Fibroblast of lung (primary cell): ENCODE measurements at regions not wholly inside any gene's neighbourhood (a gene's known extent, or its start where the extent isn't known, plus 50 kb on each side); places are given as distances from the start of the nearest gene placed in this dataset.

Source experiments
- EZH2 ChIP-seq: IDR thresholded peaks from 2 replicates; pipeline ENCODE4 v1.5.1; 2012; ENCODE audit warnings: low read length, control low read depth, mild to moderate bottlenecking; ENCODE audit errors: missing control alignments
- TF ChIP-seq, protein P1 (sequence below), 2 donors: IDR thresholded peaks in 1 of 2; conservative IDR thresholded peaks in 1 of 2; 1 replicate in 1 of 2; 2 replicates in 1 of 2; pipeline ENCODE4 v1.5.1; 2011 to 2012; ENCODE audit warnings: low read length in 2 of 2, control low read depth in 1 of 2, inconsistent platforms in 1 of 2, low read depth in 1 of 2, mild to moderate bottlenecking in 1 of 2

DNA sequence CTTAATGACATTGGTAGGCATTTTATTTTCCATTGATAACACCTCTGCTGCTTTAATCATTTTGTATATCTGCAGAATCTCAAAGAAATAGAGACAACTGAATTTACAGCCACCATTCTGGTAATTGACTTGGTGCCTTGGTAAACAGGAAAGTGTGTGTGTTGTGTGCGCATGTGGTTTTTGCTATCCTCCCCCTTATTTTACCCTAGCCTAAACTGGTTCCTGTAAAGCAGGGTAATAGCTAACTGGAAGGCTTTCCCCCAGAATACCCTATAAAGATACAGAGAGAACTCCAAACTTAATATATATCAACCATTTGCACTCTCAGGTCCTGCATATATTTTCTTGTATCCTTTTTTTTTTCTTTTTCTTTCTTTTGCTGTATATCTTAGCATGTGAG, 149.5 kb upstream of the ADGRL4 start:
- TF ChIP-seq, protein P1, sequence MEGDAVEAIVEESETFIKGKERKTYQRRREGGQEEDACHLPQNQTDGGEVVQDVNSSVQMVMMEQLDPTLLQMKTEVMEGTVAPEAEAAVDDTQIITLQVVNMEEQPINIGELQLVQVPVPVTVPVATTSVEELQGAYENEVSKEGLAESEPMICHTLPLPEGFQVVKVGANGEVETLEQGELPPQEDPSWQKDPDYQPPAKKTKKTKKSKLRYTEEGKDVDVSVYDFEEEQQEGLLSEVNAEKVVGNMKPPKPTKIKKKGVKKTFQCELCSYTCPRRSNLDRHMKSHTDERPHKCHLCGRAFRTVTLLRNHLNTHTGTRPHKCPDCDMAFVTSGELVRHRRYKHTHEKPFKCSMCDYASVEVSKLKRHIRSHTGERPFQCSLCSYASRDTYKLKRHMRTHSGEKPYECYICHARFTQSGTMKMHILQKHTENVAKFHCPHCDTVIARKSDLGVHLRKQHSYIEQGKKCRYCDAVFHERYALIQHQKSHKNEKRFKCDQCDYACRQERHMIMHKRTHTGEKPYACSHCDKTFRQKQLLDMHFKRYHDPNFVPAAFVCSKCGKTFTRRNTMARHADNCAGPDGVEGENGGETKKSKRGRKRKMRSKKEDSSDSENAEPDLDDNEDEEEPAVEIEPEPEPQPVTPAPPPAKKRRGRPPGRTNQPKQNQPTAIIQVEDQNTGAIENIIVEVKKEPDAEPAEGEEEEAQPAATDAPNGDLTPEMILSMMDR (conservative IDR thresholded peaks at IDR 0.05 in 1 of 2, IDR thresholded peaks at IDR 0.05 in 1 of 2; ENCODE audit: low read depth in 1 of 2, low read length in 2 of 2) = no peak
- no peak for TF ChIP-seq EZH2
